ENCODE measurements at regions not wholly inside any gene's neighbourhood (a gene's known extent, or its start where the extent isn't known, plus 50 kb on each side); places are given as distances from the start of the nearest gene placed in this dataset.

- TF ChIP-seq PAX5 (IDR thresholded peaks at IDR 0.05; ENCODE audit: borderline replicate concordance, low read depth, low read length) = peak; percentile 82; the same call in 1 of the 2 replicates
- peak; percentile 38 to 51 for TF ChIP-seq IKZF2 (IDR thresholded peaks at IDR 0.05)
- TF ChIP-seq SPI1 (IDR thresholded peaks at IDR 0.05; ENCODE audit: borderline replicate concordance, insufficient read depth, low read depth, low read length) = peak; percentile 90
- TF ChIP-seq ATF7 (IDR thresholded peaks at IDR 0.05; ENCODE audit: low read depth) = peak; percentile 44; the same call in 1 of the 2 replicates
- peak; percentile 68; the same call in 1 of the 2 replicates for TF ChIP-seq CBX5 (IDR thresholded peaks at IDR 0.05; ENCODE audit: low read depth)
- TF ChIP-seq MEF2B (IDR thresholded peaks at IDR 0.05; ENCODE audit: partially characterized antibody, poor library complexity, severe bottlenecking) = peak; percentile 36
- peak; percentile 76 for TF ChIP-seq RUNX3 (IDR thresholded peaks at IDR 0.05; ENCODE audit: low read length)
Observed at GRCh38 chrX:9341291-9342201, 123.3 kb upstream of the TBL1X start (continued).

- H3K27ac ChIP-seq (ENCODE audit: control insufficient read depth, insufficient read depth) = no peak overlapping the region
- H2AFZ ChIP-seq (ENCODE audit: control insufficient read depth, low read depth, low read length) = no peak overlapping the region
- no peaks in the 10 kb centered on the region for H3K36me3 ChIP-seq (ENCODE audit: control insufficient read depth in 2 of 2, insufficient read depth in 2 of 2, low read length in 1 of 2)
- CTCF ChIA-PET = no interaction called here
- SMC1A ChIA-PET (ENCODE audit: uncharacterized antibody, unreplicated experiment) = no interaction called here
- DNase-seq (ENCODE audit: low read depth, low spot score) (no peak), FAIRE-seq (no peak), ATAC-seq (no peak)
- H3K4me2 ChIP-seq (ENCODE audit: control insufficient read depth, insufficient read depth) = no peak overlapping the region
- WGBS (ENCODE audit: insufficient coverage, insufficient replicate concordance, low lambda C conversion rate, missing lambda C conversion rate) = 41% methylated on average over 21 of the region's 25 CpGs
- POLR2A ChIA-PET = no interaction called here
- no peaks in the 10 kb centered on the region for H3K79me2 ChIP-seq (ENCODE audit: control insufficient read depth, insufficient read depth, low read length)
- H3K27me3 ChIP-seq (replicated peaks in 1 of 2; ENCODE audit: control insufficient read depth in 2 of 2, insufficient read depth in 2 of 2, low read length in 1 of 2) = no peaks in the 10 kb centered on the region
- H3K4me1 ChIP-seq (ENCODE audit: control insufficient read depth, insufficient read depth, low read length) = peaks cover 4% of the 10 kb centered on the region; the same call in 1 of the 2 replicates
- RAD21 ChIA-PET (ENCODE audit: unreplicated experiment) = no interaction called here
- BruUV-seq (replicated peaks) = no TSS peak
- in situ Hi-C loops (cut with MboI) = no loop called here
- no peak overlapping the region for H3K9ac ChIP-seq (ENCODE audit: control insufficient read depth, insufficient read depth, low read length)
- no peak overlapping the region for H3K4me3 ChIP-seq
- peak; percentile 15; the same call in 1 of the 2 replicates for TF ChIP-seq YY1 (IDR thresholded peaks at IDR 0.05; ENCODE audit: low read depth, low read length)
- TF ChIP-seq SMC3 (IDR thresholded peaks at IDR 0.05; ENCODE audit: borderline replicate concordance, low read length) = no peak
- no peak for TF ChIP-seq STAT3 (IDR thresholded peaks at IDR 0.05; ENCODE audit: low read depth, low read length)
- intact Hi-C loops (cut with micrococcal nuclease; ENCODE audit: unreplicated experiment) = loop anchor here (1.0 kb wide), 1 partner anchor 121 kb away; no protein-coding TSS in a partner anchor
- no peaks in the 10 kb centered on the region for H4K20me1 ChIP-seq (ENCODE audit: control insufficient read depth, insufficient read depth)
- peaks cover 5% of the 10 kb centered on the region; the same call in 2 of the 3 replicates for H3K9me3 ChIP-seq (replicated peaks; ENCODE audit: control insufficient read depth, insufficient read depth, low read length)
Observed at GRCh38 chrX:9342561-9343051, 122.3 kb upstream of the TBL1X start.

All from GM12878 (cell line).